Iris pigment epithelial cell (primary cell): ENCODE measurements at regions not wholly inside any gene's neighbourhood (a gene's known extent, or its start where the extent isn't known, plus 50 kb on each side); places are given as distances from the start of the nearest gene placed in this dataset.
"Not testable (repeated sequence)": the region's sequence is repeated elsewhere in the genome, so short reads cannot be mapped to it uniquely, and the experiment has no call there.

Experiments used
- DNase-seq: peaks from one replicate; pipeline ENCODE4 v3.0.0-alpha.2; 2011; ENCODE audit warnings: low read depth

- DNase-seq, result not testable (repeated sequence)
These were observed 159.8 kb downstream of the LAT start for GRCh38 chr16:29144669-29145062.

GRCh38 chr16:29143739-29144668 is 159.2 kb downstream of the LAT start:
- DNase-seq, result not testable (repeated sequence)

GRCh38 chr16:29142506-29142905 is 157.7 kb downstream of the LAT start:
- DNase-seq, result not testable (repeated sequence)

- no peak for DNase-seq
These were observed 156.9 kb downstream of the LAT start for GRCh38 chr16:29141586-29142324.

- not testable (repeated sequence) for DNase-seq
These were observed 156.3 kb downstream of the LAT start for GRCh38 chr16:29141121-29141520.

- peak; percentile 17 for DNase-seq
These were observed 155.3 kb downstream of the LAT start for GRCh38 chr16:29139901-29140855.

- peak; percentile 9 for DNase-seq
These were observed 154.5 kb downstream of the LAT start for GRCh38 chr16:29139261-29139802.

- not testable (repeated sequence) for DNase-seq
These were observed 153.8 kb downstream of the LAT start for GRCh38 chr16:29138698-29139097.

- not testable (repeated sequence) for DNase-seq
These were observed 153.2 kb downstream of the LAT start for GRCh38 chr16:29137894-29138662.

GRCh38 chr16:29137461-29137860 is 152.6 kb downstream of the LAT start:
- not testable (repeated sequence) for DNase-seq

GRCh38 chr16:29136916-29137315 is 152.1 kb downstream of the LAT start:
- DNase-seq, result not testable (repeated sequence)

GRCh38 chr16:29136046-29136696 is 151.3 kb downstream of the LAT start:
- DNase-seq, result not testable (repeated sequence)

- not testable (repeated sequence) for DNase-seq
These were observed 150.2 kb downstream of the LAT start for GRCh38 chr16:29135098-29135497.

GRCh38 chr16:29133681-29134430 is 149.0 kb downstream of the LAT start:
- DNase-seq, result not testable (repeated sequence)

- DNase-seq, result not testable (repeated sequence)
These were observed 148.0 kb downstream of the LAT start for GRCh38 chr16:29132869-29133268.

- not testable (repeated sequence) for DNase-seq
These were observed 147.6 kb downstream of the LAT start for GRCh38 chr16:29132444-29132843.

- peak; percentile 16 for DNase-seq
These were observed 146.3 kb downstream of the LAT start for GRCh38 chr16:29130901-29131851.

GRCh38 chr16:29130131-29130711 is 145.4 kb downstream of the LAT start:
- not testable (repeated sequence) for DNase-seq
